Mammary epithelial cell (primary cell): ENCODE measurements at regions not wholly inside any gene's neighbourhood (a gene's known extent, or its start where the extent isn't known, plus 50 kb on each side); places are given as distances from the start of the nearest gene placed in this dataset.

Experiments used
- CTCF ChIP-seq, 2 donors: IDR thresholded peaks in 1 of 2; conservative IDR thresholded peaks in 1 of 2; 2 replicates each; pipeline ENCODE4 v1.5.1; 2011 to 2012; ENCODE audit warnings: inconsistent platforms in 2 of 2, low read length in 2 of 2, mild to moderate bottlenecking in 2 of 2, control low read depth in 1 of 2, low read depth in 1 of 2; ENCODE audit not compliant: insufficient read depth in 1 of 2; ENCODE audit errors: extremely low read depth in 1 of 2
- EZH2 ChIP-seq: IDR thresholded peaks from 2 replicates; pipeline ENCODE4 v1.6.1; 2012; ENCODE audit warnings: low read length, inconsistent platforms, borderline replicate concordance

GRCh38 chr5:167451076-167451475 is 840.4 kb upstream of the WWC1 start:
- no peak for TF ChIP-seq CTCF (conservative IDR thresholded peaks at IDR 0.05 in 1 of 2, IDR thresholded peaks at IDR 0.05 in 1 of 2; ENCODE audit: extremely low read depth in 1 of 2, insufficient read depth in 1 of 2, low read depth in 1 of 2, low read length in 2 of 2)
- TF ChIP-seq EZH2 = no peak
